GM12874 (cell line): ENCODE measurements at regions not wholly inside any gene's neighbourhood (a gene's known extent, or its start where the extent isn't known, plus 50 kb on each side); places are given as distances from the start of the nearest gene placed in this dataset.

Experiments
- CTCF ChIP-seq: IDR thresholded peaks from 2 replicates; pipeline ENCODE4 v1.5.1; 2011; ENCODE audit warnings: low read depth, mild to moderate bottlenecking, control low read depth, low read length, moderate library complexity; ENCODE audit not compliant: insufficient read depth

- no peak for TF ChIP-seq CTCF
Observed at GRCh38 chr4:66820681-66821080, 724.6 kb downstream of the CENPC start.

- TF ChIP-seq CTCF: no peak
Observed at GRCh38 chr4:66814277-66814676, 731.0 kb downstream of the CENPC start.

GRCh38 chr4:66805582-66805981, 739.7 kb downstream of the CENPC start:
- no peak for TF ChIP-seq CTCF

GRCh38 chr4:66804979-66805378, 740.3 kb downstream of the CENPC start:
- TF ChIP-seq CTCF: no peak

- TF ChIP-seq CTCF: no peak
Observed at GRCh38 chr4:66797608-66798007, 747.7 kb downstream of the CENPC start.

- no peak for TF ChIP-seq CTCF
Observed at GRCh38 chr4:66795724-66796123, 749.6 kb downstream of the CENPC start.

GRCh38 chr4:66794390-66795034, 750.8 kb downstream of the CENPC start:
- no peak for TF ChIP-seq CTCF
